ENCODE measurements at regions not wholly inside any gene's neighbourhood (a gene's known extent, or its start where the extent isn't known, plus 50 kb on each side); places are given as distances from the start of the nearest gene placed in this dataset.

GRCh38 chr14:37787879-37788494, 192.6 kb downstream of the TTC6 start:
- H3K4me3 ChIP-seq (ENCODE audit: low read depth, low read length) = no peak overlapping the region
- DNase-seq (ENCODE audit: low read depth) = no peak
- no peak for TF ChIP-seq CTCF (IDR thresholded peaks at IDR 0.05; ENCODE audit: control insufficient read depth, extremely low read depth, insufficient read depth)

- H3K4me3 ChIP-seq (ENCODE audit: low read depth, low read length) = no peak overlapping the region
- TF ChIP-seq CTCF (IDR thresholded peaks at IDR 0.05; ENCODE audit: control insufficient read depth, extremely low read depth, insufficient read depth) = no peak
- no peak for DNase-seq (ENCODE audit: low read depth)
Observed at GRCh38 chr14:37791384-37792036, 196.1 kb downstream of the TTC6 start.

GRCh38 chr14:37792124-37792523, 196.7 kb downstream of the TTC6 start:
- no peak for TF ChIP-seq CTCF (IDR thresholded peaks at IDR 0.05; ENCODE audit: control insufficient read depth, extremely low read depth, insufficient read depth)
- H3K4me3 ChIP-seq (ENCODE audit: low read depth, low read length) = no peak overlapping the region
- no peak for DNase-seq (ENCODE audit: low read depth)

GRCh38 chr14:37796703-37797416, 201.4 kb downstream of the TTC6 start:
- no peak overlapping the region for H3K4me3 ChIP-seq (ENCODE audit: low read depth, low read length)
- DNase-seq (ENCODE audit: low read depth) = no peak
- no peak for TF ChIP-seq CTCF (IDR thresholded peaks at IDR 0.05; ENCODE audit: control insufficient read depth, extremely low read depth, insufficient read depth)

- no peak for DNase-seq (ENCODE audit: low read depth)
- no peak overlapping the region for H3K4me3 ChIP-seq (ENCODE audit: low read depth, low read length)
- TF ChIP-seq CTCF (IDR thresholded peaks at IDR 0.05; ENCODE audit: control insufficient read depth, extremely low read depth, insufficient read depth) = no peak
Observed at GRCh38 chr14:37797675-37798074, 202.2 kb downstream of the TTC6 start.

- H3K4me3 ChIP-seq (ENCODE audit: low read depth, low read length) = no peak overlapping the region
- DNase-seq (ENCODE audit: low read depth) = no peak
- no peak for TF ChIP-seq CTCF (IDR thresholded peaks at IDR 0.05; ENCODE audit: control insufficient read depth, extremely low read depth, insufficient read depth)
Observed at GRCh38 chr14:37807722-37808121, 212.3 kb downstream of the TTC6 start.
